BJ (cell line): ENCODE measurements at regions not wholly inside any gene's neighbourhood (a gene's known extent, or its start where the extent isn't known, plus 50 kb on each side); places are given as distances from the start of the nearest gene placed in this dataset.

ENCODE experiments used
- CTCF ChIA-PET: fragments of 350-600 bp; formaldehyde crosslinking; extraction: SDS; loops from one replicate; lab custom pipeline; 2021; ENCODE audit warnings: antibody characterized with exemption, inconsistent platforms; lab: Yijun Ruan, JAX
- POLR2A ChIA-PET: fragments of 300-600 bp; sonication (Branson Sonifier 250); formaldehyde crosslinking; extraction: SDS; loops from one replicate; lab custom pipeline; 2021; ENCODE audit warnings: antibody characterized with exemption; lab: Charles Lee
- DNase-seq: peaks from one replicate; pipeline ENCODE4 v3.0.0-alpha.2; 2011; ENCODE audit warnings: low read depth
- H3K27me3 ChIP-seq: 2 replicates; pipeline ENCODE4 v1.6.0; 2011; ENCODE audit warnings: low read length; ENCODE audit not compliant: control insufficient read depth, insufficient read depth
- H3K36me3 ChIP-seq: 2 replicates; pipeline ENCODE4 v1.5.1; 2011; ENCODE audit warnings: low read length; ENCODE audit not compliant: control insufficient read depth, insufficient read depth
- H3K4me3 ChIP-seq: 2 replicates; pipeline ENCODE4 v1.5.1; 2011; ENCODE audit warnings: low read depth, mild to moderate bottlenecking, control low read depth, low read length
- CTCF ChIP-seq: IDR thresholded peaks from 2 replicates; pipeline ENCODE4 v1.5.1; 2011; ENCODE audit warnings: low read depth, mild to moderate bottlenecking, control low read depth, inconsistent platforms, low read length, moderate library complexity; ENCODE audit not compliant: insufficient read depth

DNA sequence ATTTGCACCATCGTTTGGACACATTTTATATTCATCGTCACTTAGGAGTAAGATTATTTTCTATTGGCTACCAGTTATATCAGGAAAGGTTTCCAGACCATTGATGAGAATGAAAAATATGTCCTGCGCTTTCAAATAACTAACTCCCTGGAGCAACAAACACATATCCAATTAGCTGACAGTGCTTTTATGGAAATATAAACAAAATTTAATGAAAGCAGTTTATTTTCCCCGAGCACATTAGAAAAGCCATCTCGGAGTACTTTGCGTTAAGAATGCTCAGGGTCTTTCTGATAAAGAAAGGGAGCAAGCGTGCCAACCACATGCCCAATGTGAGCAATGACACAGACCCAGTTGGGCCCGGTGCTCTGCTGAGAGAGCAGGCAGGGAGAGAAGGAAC lies 85.1 kb upstream of the ZPBP start:
- POLR2A ChIA-PET = no interaction called here
- TF ChIP-seq CTCF = no peak
- Histone ChIP-seq H3K4me3 (no peak overlapping the region), H3K36me3 (no peaks in the 10 kb centered on the region), H3K27me3 (no peaks in the 10 kb centered on the region)
- CTCF ChIA-PET = no interaction called here
- no peak for DNase-seq

- H3K4me3 ChIP-seq = no peak overlapping the region
- H3K27me3 ChIP-seq = no peaks in the 10 kb centered on the region
- DNase-seq = no peak
- no peak for TF ChIP-seq CTCF
- ChIA-PET POLR2A (no interaction called here), CTCF (no interaction called here)
- H3K36me3 ChIP-seq = no peaks in the 10 kb centered on the region
Observed at GRCh38 chr7:50174948-50175347, 81.9 kb upstream of the ZPBP start.

DNA sequence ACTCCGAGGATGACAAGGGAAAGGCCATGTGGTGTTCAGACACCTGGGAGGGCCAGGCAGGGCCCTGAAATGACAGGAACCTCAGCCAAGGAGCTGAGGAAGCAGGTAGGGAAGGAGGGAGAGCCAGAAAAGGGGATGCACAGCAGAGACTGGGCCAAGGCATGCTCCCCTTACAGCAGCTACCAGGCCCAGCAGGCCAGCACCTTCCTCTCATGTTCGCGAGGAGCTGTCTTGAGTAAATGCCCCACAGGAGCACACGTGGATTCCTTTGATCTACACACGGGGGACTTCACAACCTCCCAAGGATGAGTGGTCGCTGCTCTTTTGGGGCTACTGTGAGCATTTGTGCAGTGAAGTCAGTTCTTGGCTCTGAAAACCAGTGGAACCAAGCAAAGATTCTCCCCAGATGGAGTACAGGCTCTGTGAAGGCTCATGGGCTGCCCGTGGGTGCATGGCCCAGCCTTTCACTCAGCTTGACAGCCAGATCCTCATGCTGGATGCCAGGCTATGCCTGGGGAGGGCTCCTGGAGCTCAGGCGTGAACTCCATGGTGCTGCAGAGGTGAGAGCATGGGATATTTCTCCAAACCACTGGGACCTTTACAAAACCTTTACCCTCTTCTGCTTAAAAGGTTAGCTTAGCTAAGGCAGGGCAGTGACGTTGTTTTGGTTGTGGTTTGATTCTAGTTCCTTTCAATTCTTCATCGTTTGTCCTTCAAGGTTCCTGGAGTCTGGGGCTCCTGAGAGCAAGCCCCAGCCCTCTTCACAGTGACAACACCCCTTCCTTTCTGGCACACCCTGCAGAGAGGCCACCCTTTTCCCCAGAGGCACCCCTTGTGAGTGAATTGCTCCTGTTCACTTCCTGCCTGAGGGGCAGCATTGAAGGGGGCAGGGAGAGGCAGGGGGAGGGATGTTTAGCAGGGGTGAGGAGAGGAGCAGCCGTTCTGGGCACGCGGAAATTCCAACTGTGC lies 74.2 kb upstream of the ZPBP start:
- Histone ChIP-seq H3K27me3 (no peaks in the 10 kb centered on the region), H3K4me3 (no peak overlapping the region), H3K36me3 (no peaks in the 10 kb centered on the region)
- ChIA-PET CTCF (interaction anchor here (0.6 kb wide), 1 partner anchor 14 kb away, joined by 3 read pairs; no protein-coding TSS in a partner anchor), POLR2A (no interaction called here)
- TF ChIP-seq CTCF = no peak
- no peak for DNase-seq

GRCh38 chr7:50164559-50165170 lies 71.6 kb upstream of the ZPBP start:
- ChIA-PET CTCF (interaction anchor here (0.5 to 1.1 kb wide), 2 partner anchors 25 to 1308 kb away, joined by 3 read pairs; no protein-coding TSS in a partner anchor), POLR2A (no interaction called here)
- no peak for DNase-seq
- H3K4me3 ChIP-seq = no peak overlapping the region
- no peaks in the 10 kb centered on the region for H3K27me3 ChIP-seq
- no peaks in the 10 kb centered on the region for H3K36me3 ChIP-seq
- no peak for TF ChIP-seq CTCF

DNA sequence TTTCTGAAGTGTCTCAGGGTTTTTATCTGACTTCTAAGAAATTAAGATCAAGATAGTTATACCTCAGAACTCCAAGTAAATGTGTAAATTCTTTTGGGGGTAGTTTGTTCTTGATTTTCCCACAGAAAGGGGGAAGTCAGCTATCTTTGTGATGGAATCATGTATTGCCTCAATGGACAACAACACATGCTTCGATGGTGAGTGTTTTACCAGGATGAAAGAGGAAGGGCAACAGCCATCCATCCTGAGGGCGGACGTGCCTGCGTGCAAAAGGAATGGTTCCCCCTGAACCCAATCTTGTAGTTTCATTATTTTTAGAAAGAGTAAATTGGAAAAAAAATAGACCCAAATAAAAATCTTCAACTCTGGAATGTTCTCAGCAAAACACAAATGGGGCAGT lies 67.2 kb upstream of the ZPBP start:
- no peak overlapping the region for H3K4me3 ChIP-seq
- DNase-seq = no peak
- no peak for TF ChIP-seq CTCF
- POLR2A ChIA-PET = no interaction called here
- H3K36me3 ChIP-seq = no peaks in the 10 kb centered on the region
- CTCF ChIA-PET = no interaction called here
- H3K27me3 ChIP-seq = no peaks in the 10 kb centered on the region
